GM12875 (cell line): ENCODE measurements at regions not wholly inside any gene's neighbourhood (a gene's known extent, or its start where the extent isn't known, plus 50 kb on each side); places are given as distances from the start of the nearest gene placed in this dataset.

Source experiments
- H3K4me3 ChIP-seq: one replicate; pipeline ENCODE4 v1.5.1; 2011; ENCODE audit warnings: low read depth, low read length, control low read depth
- TF ChIP-seq, protein P1 (sequence below): IDR thresholded peaks from 2 replicates; pipeline ENCODE4 v1.5.1; 2011; ENCODE audit warnings: low read depth, mild to moderate bottlenecking, control low read depth, inconsistent platforms, low read length, moderate library complexity, borderline replicate concordance; ENCODE audit not compliant: insufficient read depth

DNA sequence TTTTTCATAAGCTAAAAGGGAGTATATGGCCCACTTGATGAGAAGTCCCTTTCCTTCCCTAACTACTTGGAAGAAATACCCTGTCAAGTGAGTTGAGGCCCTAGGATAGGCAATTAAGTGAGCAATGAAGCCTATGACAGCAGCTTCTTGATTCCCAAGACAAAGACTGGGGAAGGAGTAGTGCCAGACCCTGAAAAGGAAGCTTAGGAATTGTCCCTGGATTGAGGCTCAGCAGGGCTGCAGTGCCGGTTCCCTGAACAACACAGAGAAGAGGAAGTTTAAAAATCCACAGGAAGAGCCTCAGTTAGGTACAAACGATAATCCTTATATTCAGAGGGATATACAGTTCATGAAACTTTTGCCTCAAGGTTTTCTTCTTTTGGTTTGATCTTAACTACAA, 61.8 kb upstream of the RAD23B start:
- no peak overlapping the region for H3K4me3 ChIP-seq
- TF ChIP-seq, protein P1, sequence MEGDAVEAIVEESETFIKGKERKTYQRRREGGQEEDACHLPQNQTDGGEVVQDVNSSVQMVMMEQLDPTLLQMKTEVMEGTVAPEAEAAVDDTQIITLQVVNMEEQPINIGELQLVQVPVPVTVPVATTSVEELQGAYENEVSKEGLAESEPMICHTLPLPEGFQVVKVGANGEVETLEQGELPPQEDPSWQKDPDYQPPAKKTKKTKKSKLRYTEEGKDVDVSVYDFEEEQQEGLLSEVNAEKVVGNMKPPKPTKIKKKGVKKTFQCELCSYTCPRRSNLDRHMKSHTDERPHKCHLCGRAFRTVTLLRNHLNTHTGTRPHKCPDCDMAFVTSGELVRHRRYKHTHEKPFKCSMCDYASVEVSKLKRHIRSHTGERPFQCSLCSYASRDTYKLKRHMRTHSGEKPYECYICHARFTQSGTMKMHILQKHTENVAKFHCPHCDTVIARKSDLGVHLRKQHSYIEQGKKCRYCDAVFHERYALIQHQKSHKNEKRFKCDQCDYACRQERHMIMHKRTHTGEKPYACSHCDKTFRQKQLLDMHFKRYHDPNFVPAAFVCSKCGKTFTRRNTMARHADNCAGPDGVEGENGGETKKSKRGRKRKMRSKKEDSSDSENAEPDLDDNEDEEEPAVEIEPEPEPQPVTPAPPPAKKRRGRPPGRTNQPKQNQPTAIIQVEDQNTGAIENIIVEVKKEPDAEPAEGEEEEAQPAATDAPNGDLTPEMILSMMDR: no peak

DNA sequence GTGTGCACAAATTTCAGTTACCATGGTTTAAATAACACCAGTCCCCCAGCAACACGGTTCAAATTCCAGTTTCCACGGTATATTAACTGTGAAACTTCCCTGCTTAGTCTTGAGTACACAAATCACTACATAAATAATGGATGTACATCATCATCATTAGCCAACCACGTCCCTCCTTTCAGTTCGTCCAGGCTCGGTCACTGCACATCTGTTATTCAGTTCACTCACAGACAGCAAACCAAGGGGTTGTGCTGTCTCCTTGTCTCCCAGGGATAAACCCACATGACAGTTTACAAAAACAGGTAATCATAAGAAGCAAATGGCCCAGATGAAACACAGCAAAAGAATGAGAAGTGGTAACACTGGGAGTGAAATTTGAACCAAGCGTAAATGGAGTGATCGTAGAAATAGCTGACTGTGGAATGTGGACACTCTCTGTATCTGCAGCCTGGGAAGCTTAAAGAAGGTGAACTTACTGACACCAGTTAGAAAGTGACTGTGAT, 61.0 kb upstream of the RAD23B start:
- TF ChIP-seq, protein P1: no peak
- H3K4me3 ChIP-seq: no peak overlapping the region

DNA sequence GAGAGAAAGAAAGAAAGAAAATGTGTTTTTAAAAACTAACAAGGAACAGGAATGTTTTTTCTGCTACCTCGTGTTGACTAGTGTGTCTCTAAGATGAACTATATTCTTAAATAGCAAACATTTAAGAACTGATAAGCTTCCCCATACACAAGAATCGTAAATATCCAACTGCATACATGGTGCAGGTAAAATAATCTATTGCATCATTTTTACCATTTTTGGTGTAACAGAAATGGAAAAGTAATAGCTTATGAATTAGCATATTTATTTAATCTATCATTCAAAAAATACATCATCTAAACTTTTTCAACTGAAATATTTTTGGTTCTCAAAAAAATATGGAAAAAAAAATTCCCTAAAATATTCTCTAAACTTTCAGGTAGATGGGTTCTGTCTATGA, 59.7 kb upstream of the RAD23B start:
- TF ChIP-seq, protein P1: no peak
- H3K4me3 ChIP-seq: no peak overlapping the region

DNA sequence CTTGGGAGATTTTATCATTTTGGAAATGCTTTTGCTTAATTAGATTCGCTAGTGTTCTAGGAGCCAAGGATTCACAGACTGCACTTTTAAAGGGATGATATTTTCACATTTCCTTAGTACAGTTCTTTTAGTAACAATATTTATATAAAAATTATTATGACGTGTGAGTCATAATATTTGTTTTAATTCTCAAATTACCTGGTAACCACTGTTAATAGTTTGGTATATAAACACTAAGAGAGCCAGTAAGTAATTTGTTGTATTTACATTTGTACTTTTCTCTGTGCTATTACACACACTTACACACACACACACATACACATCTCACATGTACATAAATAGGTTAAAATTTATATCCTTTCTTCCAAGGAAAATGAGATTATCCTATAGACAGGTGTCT, 58.8 kb upstream of the RAD23B start:
- TF ChIP-seq, protein P1: no peak
- H3K4me3 ChIP-seq: no peak overlapping the region

DNA sequence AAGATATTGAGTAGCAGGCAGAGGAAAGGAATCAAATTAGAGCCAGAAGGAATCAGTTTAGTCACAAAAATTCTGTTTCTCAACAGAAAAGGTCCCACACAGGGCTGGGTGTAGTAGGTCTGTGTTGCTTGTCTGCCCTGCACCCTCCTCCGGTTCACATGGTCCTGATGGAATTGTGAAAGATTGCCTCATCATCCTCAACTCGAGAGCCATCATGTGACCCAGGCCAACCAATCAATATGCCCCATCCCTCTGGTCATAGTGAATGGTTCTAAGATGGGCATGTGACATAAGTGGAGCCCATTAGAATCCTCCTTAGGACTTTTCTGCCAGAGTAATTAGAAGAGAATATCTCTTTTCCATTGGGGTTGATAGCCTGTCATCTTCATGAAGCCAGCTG, 56.7 kb upstream of the RAD23B start:
- TF ChIP-seq, protein P1: no peak
- no peak overlapping the region for H3K4me3 ChIP-seq

DNA sequence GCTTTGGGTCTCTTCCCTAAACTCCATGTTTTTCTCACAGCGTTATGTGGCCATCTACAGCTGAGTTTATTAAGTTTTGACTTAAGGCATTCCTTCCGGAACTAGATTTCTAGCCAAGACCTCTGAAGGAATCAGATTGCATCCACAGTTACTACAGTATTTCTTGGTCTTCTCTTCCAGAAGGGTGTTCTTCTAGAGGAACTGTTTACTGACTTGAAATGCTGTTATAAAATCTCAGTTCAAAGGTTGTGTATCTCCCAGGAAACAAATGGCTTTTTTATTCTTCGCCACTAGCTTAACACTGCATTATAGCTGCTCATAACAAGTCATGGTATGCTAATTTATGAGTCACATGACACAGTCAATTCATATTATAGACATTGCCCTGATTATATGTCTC, 55.3 kb upstream of the RAD23B start:
- TF ChIP-seq, protein P1: no peak
- no peak overlapping the region for H3K4me3 ChIP-seq

DNA sequence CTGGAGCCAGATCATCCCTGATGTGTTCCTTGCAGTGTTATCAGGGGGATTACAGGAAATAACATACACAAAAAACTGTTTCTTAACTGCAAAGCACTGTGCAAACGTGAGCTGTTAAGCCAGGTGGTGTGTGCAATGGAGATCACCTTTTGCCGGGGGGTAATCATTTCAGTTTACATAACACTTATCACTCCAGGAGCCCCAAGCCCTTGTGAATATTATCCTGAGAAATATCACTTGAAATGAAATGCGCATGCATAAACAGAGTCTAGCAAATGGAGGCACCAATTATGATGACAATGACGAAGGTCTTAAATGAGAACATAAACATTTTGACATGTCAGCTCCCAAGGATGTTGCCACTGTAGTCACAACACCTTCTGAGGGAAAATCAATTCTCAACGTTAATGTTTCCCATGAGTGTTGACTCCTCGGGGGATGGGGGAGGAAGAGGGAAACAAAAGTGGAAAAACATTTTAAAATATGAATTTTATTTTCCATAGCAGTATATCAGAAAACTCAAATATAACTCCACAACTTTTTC, 54.5 kb upstream of the RAD23B start:
- H3K4me3 ChIP-seq: no peak overlapping the region
- TF ChIP-seq, protein P1: no peak
